Thoracic aorta (tissue), 2 donors: ENCODE measurements at regions not wholly inside any gene's neighbourhood (a gene's known extent, or its start where the extent isn't known, plus 50 kb on each side); places are given as distances from the start of the nearest gene placed in this dataset.

Experiments
- ATAC-seq: fragments of 150-250 bp; one replicate; pipeline ENCODE4 v1.8.0; 2017; ENCODE audit warnings: low read depth; ENCODE audit not compliant: insufficient number of reproducible peaks, low FRiP score
- DNase-seq: peaks from one replicate; pipeline ENCODE4 v3.0.0-alpha.2; 2020; ENCODE audit warnings: low spot score
- H3K27ac ChIP-seq, 2 donors: fragments of 200-600 bp; sonication (generic); 1 replicate in 1 of 2; 2 replicates in 1 of 2; pipeline ENCODE4 v1.5.1; 2016; ENCODE audit warnings: mild to moderate bottlenecking in 2 of 2, moderate library complexity in 2 of 2
- H3K27me3 ChIP-seq: fragments of 200-600 bp; sonication (generic); replicated peaks from 2 replicates; pipeline ENCODE4 v1.6.0; 2016; ENCODE audit warnings: mild to moderate bottlenecking; ENCODE audit not compliant: insufficient read depth
- H3K36me3 ChIP-seq: fragments of 200-600 bp; sonication (generic); one replicate; pipeline ENCODE4 v1.5.1; 2016
- H3K4me1 ChIP-seq, 2 donors: fragments of 200-600 bp; sonication (generic); 1 replicate in 1 of 2; 2 replicates in 1 of 2; pipeline versions ENCODE4 v1.5.1 to v1.6.0; 2016; ENCODE audit warnings: low read depth in 2 of 2, mild to moderate bottlenecking in 1 of 2; ENCODE audit not compliant: control insufficient read depth in 1 of 2
- H3K4me3 ChIP-seq: fragments of 200-600 bp; sonication (generic); 2 replicates; pipeline ENCODE4 v1.5.1; 2016; ENCODE audit warnings: mild to moderate bottlenecking
- H3K9me3 ChIP-seq: fragments of 200-600 bp; sonication (generic); 2 replicates; pipeline ENCODE4 v1.5.1; 2016
- CTCF ChIP-seq: fragments of 200-600 bp; sonication (generic); IDR thresholded peaks from one replicate; pipeline ENCODE4 v1.5.1; 2019; ENCODE audit warnings: antibody characterized with exemption

GRCh38 chr14:22478247-22478646 lies 110.8 kb downstream of the DAD1 start:
- no peaks in the 10 kb centered on the region for H3K27me3 ChIP-seq
- H3K4me1 ChIP-seq: peaks cover 0 to 9% of the 10 kb centered on the region in 2 donors
- H3K36me3 ChIP-seq: no peaks in the 10 kb centered on the region
- no peak overlapping the region for H3K4me3 ChIP-seq
- TF ChIP-seq CTCF: no peak
- DNase-seq: no peak
- ATAC-seq: no peak
- H3K9me3 ChIP-seq: no peaks in the 10 kb centered on the region
- no peak overlapping the region for H3K27ac ChIP-seq

GRCh38 chr14:22477569-22478194 lies 111.3 kb downstream of the DAD1 start:
- no peak for ATAC-seq
- TF ChIP-seq CTCF: no peak
- Histone ChIP-seq H3K4me3 (no peak overlapping the region), H3K36me3 (no peaks in the 10 kb centered on the region), H3K9me3 (no peaks in the 10 kb centered on the region), H3K4me1 (peaks cover 0 to 9% of the 10 kb centered on the region in 2 donors), H3K27ac (no peak overlapping the region), H3K27me3 (no peaks in the 10 kb centered on the region)
- no peak for DNase-seq

GRCh38 chr14:22476887-22477286 lies 112.1 kb downstream of the DAD1 start:
- Histone ChIP-seq H3K36me3 (no peaks in the 10 kb centered on the region), H3K27me3 (no peaks in the 10 kb centered on the region), H3K4me3 (no peak overlapping the region), H3K9me3 (no peaks in the 10 kb centered on the region), H3K27ac (no peak overlapping the region), H3K4me1 (peaks cover 0 to 9% of the 10 kb centered on the region in 2 donors)
- no peak for ATAC-seq
- no peak for TF ChIP-seq CTCF
- no peak for DNase-seq

- H3K36me3 ChIP-seq: no peaks in the 10 kb centered on the region
- no peak for ATAC-seq
- peaks cover 4 to 12% of the 10 kb centered on the region in 2 donors for H3K4me1 ChIP-seq
- TF ChIP-seq CTCF: no peak
- H3K27me3 ChIP-seq: no peaks in the 10 kb centered on the region
- no peak for DNase-seq
- H3K27ac ChIP-seq: no peak overlapping the region
- H3K4me3 ChIP-seq: no peak overlapping the region
- no peaks in the 10 kb centered on the region for H3K9me3 ChIP-seq
Measured at GRCh38 chr14:22476005-22476751, 112.8 kb downstream of the DAD1 start.

- peaks cover 4 to 15% of the 10 kb centered on the region in 2 donors for H3K4me1 ChIP-seq
- TF ChIP-seq CTCF: no peak
- ATAC-seq (no peak), DNase-seq (no peak)
- H3K4me3 ChIP-seq: no peak overlapping the region
- H3K27me3 ChIP-seq: no peaks in the 10 kb centered on the region
- H3K36me3 ChIP-seq: no peaks in the 10 kb centered on the region
- no peaks in the 10 kb centered on the region for H3K9me3 ChIP-seq
- H3K27ac ChIP-seq: no peak overlapping the region
Measured at GRCh38 chr14:22475381-22475780, 113.6 kb downstream of the DAD1 start.
